Natural killer cell (primary cell): ENCODE measurements at regions not wholly inside any gene's neighbourhood (a gene's known extent, or its start where the extent isn't known, plus 50 kb on each side); places are given as distances from the start of the nearest gene placed in this dataset.

Experiments used
- ATAC-seq, 3 donors: fragments of 150-1000 bp in 2 of 3; fragments of 200-7000 bp in 1 of 3; cut with Tn5 transposase; 1 replicate in 1 of 3; 2 replicates in 2 of 3; pipeline ENCODE4 v1.10.0; 2021; ENCODE audit warnings: mild to moderate bottlenecking in 2 of 3, moderate library complexity in 2 of 3
- DNase-seq, 2 donors: peaks; one replicate each; pipeline versions ENCODE4 v3.0.0 to v3.0.0-alpha.2; 2013 to 2021; ENCODE audit warnings: mixed read lengths in 1 of 2
- H3K27ac ChIP-seq: one replicate; pipeline ENCODE4 v1.5.1; 2013; ENCODE audit warnings: mild to moderate bottlenecking, low read length
- H3K27me3 ChIP-seq: one replicate; pipeline ENCODE4 v1.6.1; 2013; ENCODE audit warnings: low read length; ENCODE audit not compliant: control insufficient read depth, insufficient read depth
- H3K36me3 ChIP-seq: one replicate; pipeline ENCODE4 v1.6.1; 2013; ENCODE audit warnings: low read length; ENCODE audit not compliant: control insufficient read depth, insufficient read depth
- H3K4me1 ChIP-seq: one replicate; pipeline ENCODE4 v1.6.1; 2013; ENCODE audit warnings: low read length; ENCODE audit not compliant: control insufficient read depth, insufficient read depth
- H3K4me3 ChIP-seq: one replicate; pipeline ENCODE4 v1.5.1; 2013; ENCODE audit warnings: low read length
- H3K9me3 ChIP-seq: one replicate; pipeline ENCODE4 v1.6.1; 2013; ENCODE audit warnings: low read length; ENCODE audit not compliant: control insufficient read depth, insufficient read depth
- H3K27ac Mint-ChIP-seq, 2 donors: one replicate each; pipeline ENCODE4 v1.8.0; 2022; ENCODE audit warnings: mild to moderate bottlenecking in 2 of 2, mixed read lengths in 2 of 2, moderate library complexity in 1 of 2
- H3K27me3 Mint-ChIP-seq, 2 donors: one replicate each; pipeline ENCODE4 v1.8.0; 2022; ENCODE audit warnings: low read depth in 2 of 2, mixed read lengths in 2 of 2
- H3K36me3 Mint-ChIP-seq: one replicate; pipeline ENCODE4 v1.8.0; 2022; ENCODE audit warnings: mixed read lengths
- H3K4me1 Mint-ChIP-seq, 2 donors: one replicate each; pipeline ENCODE4 v1.8.0; 2022; ENCODE audit warnings: mixed read lengths in 2 of 2
- H3K4me3 Mint-ChIP-seq: one replicate; pipeline ENCODE4 v1.8.0; 2022; ENCODE audit warnings: mild to moderate bottlenecking, moderate library complexity, mixed read lengths
- H3K9me3 Mint-ChIP-seq, 2 donors: one replicate each; pipeline ENCODE4 v1.8.0; 2022; ENCODE audit warnings: mixed read lengths in 2 of 2
- CTCF ChIP-seq: fragments of 200-600 bp; IDR thresholded peaks from one replicate; pipeline ENCODE4 v1.8.0; 2022; ENCODE audit warnings: antibody characterized with exemption
- WGBS: methylation state at CpG from one replicate; pipeline ENCODE4 v1.1.7; 2013; ENCODE audit warnings: missing lambda C conversion rate; ENCODE audit not compliant: insufficient coverage; 5-methylcytosine and 5-hydroxymethylcytosine counted together
- intact Hi-C: fragments of 100-400 bp; cut with micrococcal nuclease; formaldehyde crosslinking; loops from one replicate; pipeline ENCODE4 v1.14.2; 2022

GRCh38 chr3:82093641-82094040, 332.2 kb upstream of the GBE1 start:
- Histone ChIP-seq H3K27ac (no peak overlapping the region), H3K4me3 (no peak overlapping the region), H3K36me3 (no peaks in the 10 kb centered on the region), H3K4me1 (no peaks in the 10 kb centered on the region), H3K27me3 (no peaks in the 10 kb centered on the region), H3K9me3 (no peaks in the 10 kb centered on the region)
- Mint-ChIP-seq H3K27ac (no peak overlapping the region), H3K9me3 (peaks cover 5 to 10% of the 10 kb centered on the region in 2 donors), H3K27me3 (no peaks in the 10 kb centered on the region), H3K36me3 (no peaks in the 10 kb centered on the region), H3K4me3 (no peak overlapping the region), H3K4me1 (no peaks in the 10 kb centered on the region)
- TF ChIP-seq CTCF: no peak
- WGBS: 86% methylated on average over 2 of the region's 3 CpGs
- ATAC-seq (no peak), DNase-seq (no peak)
- intact Hi-C loops: no loop called here

- no peaks in the 10 kb centered on the region for H3K4me1 Mint-ChIP-seq
- no peak overlapping the region for H3K27ac Mint-ChIP-seq
- H3K36me3 Mint-ChIP-seq: no peaks in the 10 kb centered on the region
- no peak overlapping the region for H3K4me3 ChIP-seq
- no peaks in the 10 kb centered on the region for H3K4me1 ChIP-seq
- TF ChIP-seq CTCF: no peak
- peaks cover 5 to 9% of the 10 kb centered on the region in 2 donors for H3K9me3 Mint-ChIP-seq
- WGBS: 41% methylated on average over 2 of the region's 3 CpGs
- H3K36me3 ChIP-seq: no peaks in the 10 kb centered on the region
- H3K27me3 Mint-ChIP-seq: no peaks in the 10 kb centered on the region
- no peaks in the 10 kb centered on the region for H3K9me3 ChIP-seq
- no peak for DNase-seq
- intact Hi-C loops: no loop called here
- no peaks in the 10 kb centered on the region for H3K27me3 ChIP-seq
- H3K4me3 Mint-ChIP-seq: no peak overlapping the region
- H3K27ac ChIP-seq: no peak overlapping the region
- no peak for ATAC-seq
These were observed 327.3 kb upstream of the GBE1 start for GRCh38 chr3:82088749-82089148.

- Mint-ChIP-seq H3K9me3 (peaks cover 5 to 10% of the 10 kb centered on the region in 2 donors), H3K4me3 (no peak overlapping the region), H3K4me1 (no peaks in the 10 kb centered on the region), H3K36me3 (no peaks in the 10 kb centered on the region), H3K27me3 (no peaks in the 10 kb centered on the region), H3K27ac (no peak overlapping the region)
- 71% methylated on average over 2 of the region's 2 CpGs for WGBS
- intact Hi-C loops: no loop called here
- H3K36me3 ChIP-seq: no peaks in the 10 kb centered on the region
- DNase-seq (no peak), ATAC-seq (no peak)
- no peaks in the 10 kb centered on the region for H3K27me3 ChIP-seq
- no peaks in the 10 kb centered on the region for H3K9me3 ChIP-seq
- no peak overlapping the region for H3K4me3 ChIP-seq
- no peak overlapping the region for H3K27ac ChIP-seq
- H3K4me1 ChIP-seq: no peaks in the 10 kb centered on the region
- no peak for TF ChIP-seq CTCF
These were observed 326.5 kb upstream of the GBE1 start for GRCh38 chr3:82087958-82088357.

GRCh38 chr3:82085851-82086475, 324.5 kb upstream of the GBE1 start:
- Mint-ChIP-seq H3K27ac (no peak overlapping the region), H3K4me3 (no peak overlapping the region), H3K27me3 (no peaks in the 10 kb centered on the region), H3K9me3 (peaks cover 3 to 5% of the 10 kb centered on the region in 2 donors), H3K4me1 (no peaks in the 10 kb centered on the region), H3K36me3 (no peaks in the 10 kb centered on the region)
- intact Hi-C loops: no loop called here
- no peaks in the 10 kb centered on the region for H3K4me1 ChIP-seq
- ATAC-seq: no peak
- no peak for DNase-seq
- H3K36me3 ChIP-seq: no peaks in the 10 kb centered on the region
- no peak overlapping the region for H3K27ac ChIP-seq
- no peaks in the 10 kb centered on the region for H3K9me3 ChIP-seq
- TF ChIP-seq CTCF: no peak
- no peaks in the 10 kb centered on the region for H3K27me3 ChIP-seq
- WGBS: 90% methylated on average over 4 of the region's 5 CpGs
- H3K4me3 ChIP-seq: no peak overlapping the region
